NCI-H2227 treated with DMSO at 0.1 percent for 48 hours (cell line): ENCODE measurements at regions not wholly inside any gene's neighbourhood (a gene's known extent, or its start where the extent isn't known, plus 50 kb on each side); places are given as distances from the start of the nearest gene placed in this dataset.

Experiments
- DNase-seq: peaks from one replicate; lab custom pipeline; 2025; lab: John Stamatoyannopoulos, UW

- DNase-seq = no peak
Measured at GRCh38 chr3:193827871-193828270, 234.9 kb downstream of the OPA1 start.

- DNase-seq = no peak
Measured at GRCh38 chr3:193828477-193828876, 235.5 kb downstream of the OPA1 start.

GRCh38 chr3:193829781-193830180, 236.8 kb downstream of the OPA1 start:
- DNase-seq = no peak

GRCh38 chr3:193830791-193831191, 237.8 kb downstream of the OPA1 start:
- no peak for DNase-seq

GRCh38 chr3:193831495-193832455, 238.8 kb downstream of the OPA1 start:
- DNase-seq = no peak

GRCh38 chr3:193832833-193833413, 239.9 kb downstream of the OPA1 start:
- DNase-seq = no peak

- DNase-seq = no peak
Measured at GRCh38 chr3:193833592-193833991, 240.6 kb downstream of the OPA1 start.

GRCh38 chr3:193835414-193835813, 242.4 kb downstream of the OPA1 start:
- DNase-seq = no peak

GRCh38 chr3:193836511-193836910, 243.5 kb downstream of the OPA1 start:
- no peak for DNase-seq

GRCh38 chr3:193836918-193837317, 243.9 kb downstream of the OPA1 start:
- DNase-seq = no peak

GRCh38 chr3:193837347-193837827, 244.4 kb downstream of the OPA1 start:
- no peak for DNase-seq

GRCh38 chr3:193840111-193840641, 247.2 kb downstream of the OPA1 start:
- no peak for DNase-seq

GRCh38 chr3:193841581-193841980, 248.6 kb downstream of the OPA1 start:
- no peak for DNase-seq

- DNase-seq = no peak
Measured at GRCh38 chr3:193842029-193842798, 249.2 kb downstream of the OPA1 start.

GRCh38 chr3:193842832-193843473, 249.9 kb downstream of the OPA1 start:
- DNase-seq = no peak

- DNase-seq = no peak
Measured at GRCh38 chr3:193843474-193844301, 250.7 kb downstream of the OPA1 start.

- DNase-seq = no peak
Measured at GRCh38 chr3:193844472-193844871, 251.5 kb downstream of the OPA1 start.

GRCh38 chr3:193845144-193845543, 252.1 kb downstream of the OPA1 start:
- no peak for DNase-seq

- no peak for DNase-seq
Measured at GRCh38 chr3:193846569-193846968, 253.6 kb downstream of the OPA1 start.

- DNase-seq = no peak
Measured at GRCh38 chr3:193847402-193847801, 254.4 kb downstream of the OPA1 start.

- no peak for DNase-seq
Measured at GRCh38 chr3:193848547-193848946, 255.5 kb downstream of the OPA1 start.
